ENCODE measurements at regions not wholly inside any gene's neighbourhood (a gene's known extent, or its start where the extent isn't known, plus 50 kb on each side); places are given as distances from the start of the nearest gene placed in this dataset.

DNA sequence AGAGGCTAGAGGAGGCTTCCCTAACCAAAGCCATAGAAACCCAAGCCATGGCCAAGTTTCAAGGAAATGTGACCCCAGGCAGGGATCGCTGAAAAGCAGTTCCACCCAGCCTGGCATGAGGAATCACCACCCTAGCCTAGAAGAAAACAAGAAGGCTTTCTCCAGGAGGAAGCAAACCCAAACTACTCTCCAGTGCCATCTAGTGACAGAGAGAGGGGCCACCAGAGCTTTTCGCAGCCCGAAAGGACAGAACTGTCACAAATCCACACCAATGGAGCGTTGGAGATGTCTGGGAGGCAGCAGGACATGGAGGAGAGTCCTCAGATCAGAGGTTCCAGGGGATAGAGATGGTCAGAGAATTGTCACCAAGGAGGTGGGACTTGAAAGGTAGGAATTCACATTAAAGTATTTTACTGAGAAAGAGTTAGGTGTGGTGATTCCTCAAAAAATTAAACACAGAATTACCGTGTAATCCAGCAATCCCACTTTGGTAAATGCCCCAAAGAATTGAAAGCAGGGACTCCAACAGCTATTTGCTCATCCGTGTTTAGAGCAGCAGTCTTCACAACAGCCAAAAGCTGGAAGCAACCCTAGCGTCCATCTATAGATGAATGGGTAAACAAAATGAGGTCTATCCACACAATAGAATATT, 67.3 kb upstream of the NUP50 start:
- H3K27me3 ChIP-seq (ENCODE audit: control insufficient read depth, insufficient read depth, low read length), result peaks cover 5% of the 10 kb centered on the region
- no peak for DNase-seq (ENCODE audit: low read depth)
- TF ChIP-seq CTCF (IDR thresholded peaks at IDR 0.05; ENCODE audit: insufficient read depth, low read length, poor library complexity, severe bottlenecking), result peak; percentile 95
- H3K4me3 ChIP-seq (ENCODE audit: low read depth, low read length), result no peak overlapping the region
- no peaks in the 10 kb centered on the region for H3K36me3 ChIP-seq (ENCODE audit: control insufficient read depth, insufficient read depth, low read length)

DNA sequence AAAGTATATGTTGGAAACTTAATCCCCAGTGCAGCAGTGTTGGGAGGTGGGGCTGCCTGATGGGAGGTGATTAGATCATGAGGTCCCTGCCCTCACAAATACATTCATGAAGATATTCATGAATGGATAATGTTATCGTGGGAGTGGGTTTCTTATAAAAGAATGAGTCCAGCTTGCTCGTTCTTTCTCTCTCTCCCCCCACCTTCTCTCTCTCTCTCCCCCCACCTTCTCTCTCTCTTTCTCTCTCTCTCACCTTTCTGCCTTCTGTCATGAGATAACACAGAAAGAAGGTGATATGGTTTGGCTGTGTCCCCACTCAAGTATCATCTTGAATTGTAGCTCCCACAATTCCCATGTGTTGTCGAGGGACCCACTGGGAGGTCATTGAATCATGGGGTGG, 66.7 kb upstream of the NUP50 start:
- TF ChIP-seq CTCF (IDR thresholded peaks at IDR 0.05; ENCODE audit: insufficient read depth, low read length, poor library complexity, severe bottlenecking), result no peak
- no peaks in the 10 kb centered on the region for H3K36me3 ChIP-seq (ENCODE audit: control insufficient read depth, insufficient read depth, low read length)
- H3K27me3 ChIP-seq (ENCODE audit: control insufficient read depth, insufficient read depth, low read length), result peaks cover 6% of the 10 kb centered on the region
- no peak for DNase-seq (ENCODE audit: low read depth)
- no peak overlapping the region for H3K4me3 ChIP-seq (ENCODE audit: low read depth, low read length)

- no peak for TF ChIP-seq CTCF (IDR thresholded peaks at IDR 0.05; ENCODE audit: insufficient read depth, low read length, poor library complexity, severe bottlenecking)
- no peaks in the 10 kb centered on the region for H3K36me3 ChIP-seq (ENCODE audit: control insufficient read depth, insufficient read depth, low read length)
- no peak for DNase-seq (ENCODE audit: low read depth)
- H3K4me3 ChIP-seq (ENCODE audit: low read depth, low read length), result no peak overlapping the region
- H3K27me3 ChIP-seq (ENCODE audit: control insufficient read depth, insufficient read depth, low read length), result peaks cover 9% of the 10 kb centered on the region
Measured at GRCh38 chr22:45098056-45098455, 65.7 kb upstream of the NUP50 start.

DNA sequence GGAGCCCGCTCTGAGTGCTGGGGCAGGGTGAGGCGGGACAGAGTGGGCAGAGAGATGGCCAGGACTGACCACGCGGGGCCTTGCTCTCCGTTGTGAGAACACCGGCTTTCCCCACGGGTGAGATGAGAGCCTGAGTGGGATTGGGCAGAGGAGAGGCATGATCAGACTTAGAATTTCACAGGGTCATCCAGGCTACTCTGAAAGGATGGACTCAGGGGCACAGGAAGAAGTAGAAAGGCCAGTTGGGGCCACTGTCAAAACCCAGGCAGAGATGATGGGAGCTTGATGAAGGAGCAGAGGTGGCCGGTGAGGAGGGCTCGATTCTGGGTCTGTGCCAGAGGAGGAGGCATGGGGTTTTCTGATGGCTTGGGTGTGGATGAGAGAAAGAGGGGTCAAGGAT, 63.8 kb upstream of the NUP50 start:
- no peak for DNase-seq (ENCODE audit: low read depth)
- peaks cover 10% of the 10 kb centered on the region for H3K27me3 ChIP-seq (ENCODE audit: control insufficient read depth, insufficient read depth, low read length)
- no peak overlapping the region for H3K4me3 ChIP-seq (ENCODE audit: low read depth, low read length)
- no peaks in the 10 kb centered on the region for H3K36me3 ChIP-seq (ENCODE audit: control insufficient read depth, insufficient read depth, low read length)
- no peak for TF ChIP-seq CTCF (IDR thresholded peaks at IDR 0.05; ENCODE audit: insufficient read depth, low read length, poor library complexity, severe bottlenecking)

GRCh38 chr22:45101515-45102227, 62.1 kb upstream of the NUP50 start:
- Histone ChIP-seq H3K27me3 (ENCODE audit: control insufficient read depth, insufficient read depth, low read length) (peaks cover 10% of the 10 kb centered on the region), H3K36me3 (ENCODE audit: control insufficient read depth, insufficient read depth, low read length) (no peaks in the 10 kb centered on the region), H3K4me3 (ENCODE audit: low read depth, low read length) (no peak overlapping the region)
- peak; percentile 42 for TF ChIP-seq CTCF (IDR thresholded peaks at IDR 0.05; ENCODE audit: insufficient read depth, low read length, poor library complexity, severe bottlenecking)
- DNase-seq (ENCODE audit: low read depth), result no peak
